K562 (cell line): ENCODE measurements at regions not wholly inside any gene's neighbourhood (a gene's known extent, or its start where the extent isn't known, plus 50 kb on each side); places are given as distances from the start of the nearest gene placed in this dataset.

Source experiments
- ELK3 ChIP-seq: fragments of 450-650 bp; formaldehyde crosslinking; IDR thresholded peaks from 2 replicates; pipeline ENCODE4 v1.4.0; 2020; ENCODE audit warnings: mild to moderate bottlenecking
- MLLT1 ChIP-seq, 2 experiments: fragments of 450-650 bp; IDR thresholded peaks; 2 replicates each; pipeline ENCODE4 v1.6.1; 2016
- RFX5 ChIP-seq: IDR thresholded peaks from 2 replicates; pipeline ENCODE4 v1.6.1; 2011; ENCODE audit warnings: low read depth, mild to moderate bottlenecking, improper control_type of control experiment, low read length
- SRSF9 ChIP-seq: fragments of 200-400 bp; formaldehyde crosslinking; IDR thresholded peaks from 2 replicates; pipeline ENCODE4 v1.6.1; 2017; ENCODE audit warnings: low read depth, low read length, borderline replicate concordance
- ZBTB12 ChIP-seq: fragments of 250-450 bp; sonication (Bioruptor Pico); IDR thresholded peaks from 2 replicates; pipeline ENCODE4 v1.4.0; 2020
- ZBTB43 ChIP-seq: sonication (generic); formaldehyde crosslinking; IDR thresholded peaks from 2 replicates; pipeline ENCODE4 v1.8.0; 2023; ENCODE audit warnings: mild to moderate bottlenecking, missing genetic modification reagents
- ZBTB7A ChIP-seq: IDR thresholded peaks from 2 replicates; pipeline ENCODE4 v1.6.1; 2011; ENCODE audit warnings: low read depth, mild to moderate bottlenecking, low read length, moderate library complexity, borderline replicate concordance; ENCODE audit not compliant: control insufficient read depth
- ZNF589 ChIP-seq: fragments of 200-800 bp; sonication (Bioruptor generic); IDR thresholded peaks from 2 replicates; pipeline ENCODE4 v1.6.1; 2016; ENCODE audit warnings: low read depth, missing genetic modification characterization, missing compliant biosample characterization

- no peak for TF ChIP-seq ELK3 (CRISPR knock-in tag)
- TF ChIP-seq ZBTB12 (CRISPR knock-in tag), result no peak
- TF ChIP-seq RFX5, result no peak
- TF ChIP-seq ZBTB43 (CRISPR knock-in tag), result no peak
- TF ChIP-seq ZNF589 (CRISPR knock-in tag), result no peak
- no peak for TF ChIP-seq SRSF9
- no peak for TF ChIP-seq ZBTB7A
- no peak for TF ChIP-seq MLLT1 (IDR thresholded peaks at IDR 0.05)
These were observed 500.9 kb downstream of the NPHP4 start (continued) for GRCh38 chr1:5491207-5491904.
